GM19452 (cell line): ENCODE measurements at regions not wholly inside any gene's neighbourhood (a gene's known extent, or its start where the extent isn't known, plus 50 kb on each side); places are given as distances from the start of the nearest gene placed in this dataset.
"Not testable (repeated sequence)": the region's sequence is repeated elsewhere in the genome, so short reads cannot be mapped to it uniquely, and the experiment has no call there.

Experiments
- ATAC-seq: cut with Tn5 transposase; IDR thresholded peaks from one replicate; pipeline ENCODE4 v1.9.1; 2021; ENCODE audit not compliant: unreplicated experiment

DNA sequence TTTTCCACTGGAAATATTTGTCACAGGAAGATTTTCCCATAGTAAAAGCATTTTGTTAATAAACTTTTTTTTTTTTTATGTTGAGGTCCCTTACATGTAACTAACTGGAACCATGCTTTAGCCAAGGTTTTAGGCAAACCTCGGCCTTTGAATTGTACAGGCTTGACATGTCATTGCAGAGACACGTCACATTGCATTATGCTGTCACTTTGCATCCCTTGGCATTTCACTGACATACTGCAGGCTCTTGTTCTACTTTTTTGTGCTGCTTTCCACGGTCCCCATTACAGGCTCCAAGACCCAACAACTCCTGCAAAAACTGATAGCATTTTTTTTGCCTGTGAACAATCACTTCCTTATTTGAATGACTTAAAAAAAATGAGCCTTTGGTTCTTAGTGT lies 724.3 kb downstream of the TTLL7 start:
- ATAC-seq: not testable (repeated sequence)

DNA sequence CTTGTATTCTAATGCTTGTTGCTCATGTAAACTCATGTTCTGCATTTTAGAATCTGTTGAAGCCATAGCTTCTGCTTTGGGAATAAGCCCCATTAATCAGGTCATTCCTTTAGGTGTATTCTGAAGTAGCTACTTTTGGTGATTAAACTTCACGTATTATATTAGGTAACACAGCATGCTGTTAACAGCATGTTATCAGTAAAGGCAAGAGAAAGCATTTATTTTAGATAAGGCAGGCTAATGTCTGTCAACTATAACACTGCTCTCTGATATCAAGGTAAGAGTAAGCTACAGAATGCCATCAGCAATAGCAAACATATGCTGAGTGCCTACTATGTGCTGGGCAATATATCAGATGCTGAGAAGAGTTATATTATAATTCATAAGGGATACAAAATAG lies 726.4 kb downstream of the TTLL7 start:
- ATAC-seq: not testable (repeated sequence)

DNA sequence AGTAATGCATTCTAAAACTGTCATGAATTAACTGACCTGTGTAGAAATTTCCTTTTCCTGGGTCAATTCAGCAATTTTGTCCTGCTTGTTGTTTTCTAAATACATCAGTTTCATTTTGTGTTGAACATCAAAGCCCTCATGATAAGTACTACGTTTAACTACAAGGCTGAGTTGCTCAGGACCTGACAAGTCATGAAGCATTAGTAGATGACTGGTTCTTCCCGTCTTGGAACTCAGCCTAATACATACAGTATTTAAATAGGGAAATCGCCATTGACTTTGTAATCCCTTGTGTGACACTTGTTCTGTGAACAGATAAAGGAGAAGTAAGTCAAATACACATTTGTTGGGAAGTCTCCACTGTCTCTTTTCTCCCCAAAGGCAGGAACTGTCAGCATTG lies 727.1 kb downstream of the TTLL7 start:
- ATAC-seq: not testable (repeated sequence)

DNA sequence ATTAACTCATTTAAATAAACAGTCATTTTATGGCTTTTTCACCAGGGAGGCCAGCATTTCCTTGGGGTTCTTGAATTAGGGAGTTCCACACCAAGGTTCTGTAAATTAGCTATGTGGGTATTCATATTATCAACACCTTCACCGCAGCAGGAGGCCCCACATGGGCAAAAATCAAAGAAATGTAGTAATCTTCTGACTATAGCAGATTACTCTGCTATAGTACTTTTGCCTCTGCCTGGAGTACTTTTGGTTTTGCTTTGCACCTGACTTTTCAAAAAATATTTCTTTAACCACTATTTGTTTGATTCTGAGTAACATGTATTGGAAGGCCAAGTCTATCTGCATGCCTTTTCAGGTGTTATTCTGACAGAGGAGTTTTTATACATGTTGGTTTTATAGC lies 728.1 kb downstream of the TTLL7 start:
- not testable (repeated sequence) for ATAC-seq

DNA sequence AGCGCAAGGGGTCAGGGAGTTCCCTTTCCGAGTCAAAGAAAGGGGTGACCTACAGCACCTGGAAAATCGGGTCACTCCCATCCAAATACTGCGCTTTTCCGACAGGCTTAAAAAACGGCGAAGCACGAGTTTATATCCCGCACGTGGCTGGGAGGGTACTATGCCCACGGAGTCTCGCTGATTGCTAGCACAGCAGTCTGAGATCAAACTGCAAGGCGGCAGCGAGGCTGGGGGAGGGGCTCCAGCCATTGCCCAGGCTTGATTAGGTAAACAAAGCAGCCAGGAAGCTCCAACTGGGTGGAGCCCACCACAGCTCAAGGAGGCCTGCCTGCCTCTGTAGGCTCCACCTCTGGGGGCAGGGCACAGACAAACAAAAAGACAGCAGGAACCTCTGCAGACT lies 735.1 kb downstream of the TTLL7 start:
- not testable (repeated sequence) for ATAC-seq

DNA sequence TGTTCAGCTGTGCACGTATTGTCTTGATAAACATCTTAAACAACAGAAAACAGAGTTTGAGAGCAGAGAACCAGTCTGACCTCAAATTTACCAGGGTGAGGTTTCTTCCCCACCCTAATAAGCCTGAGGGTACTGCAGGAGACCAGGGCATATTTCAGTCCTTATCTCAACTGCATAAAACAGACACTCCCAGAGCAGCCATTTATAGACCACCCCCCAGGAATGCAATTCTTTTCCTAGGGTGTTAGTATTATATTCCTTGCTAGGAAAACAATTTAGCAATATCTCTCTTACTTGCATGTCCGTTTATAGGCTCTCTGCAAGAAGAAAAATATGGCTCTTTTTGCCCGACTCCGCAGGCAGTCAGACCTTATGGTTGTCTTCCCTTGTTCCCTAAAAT lies 747.2 kb downstream of the TTLL7 start:
- ATAC-seq: not testable (repeated sequence)

DNA sequence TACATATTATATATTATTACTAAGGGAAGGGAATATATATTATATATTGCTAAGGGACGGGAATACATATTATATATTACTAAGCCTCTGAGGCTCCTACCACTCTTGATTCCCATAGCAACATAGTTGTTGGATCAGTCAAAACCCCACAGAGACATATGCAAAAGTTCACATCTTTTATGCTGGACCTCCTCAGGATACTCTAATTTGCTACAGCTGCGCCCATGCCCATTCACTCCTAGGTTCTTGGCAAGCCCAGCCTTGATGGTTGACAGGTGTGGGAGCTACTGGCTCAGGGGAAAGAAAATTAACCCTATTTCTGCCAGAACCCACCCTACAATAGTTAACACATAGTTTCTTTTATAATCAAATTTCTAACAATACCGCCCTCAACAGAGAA lies 752.2 kb downstream of the TTLL7 start:
- not testable (repeated sequence) for ATAC-seq

DNA sequence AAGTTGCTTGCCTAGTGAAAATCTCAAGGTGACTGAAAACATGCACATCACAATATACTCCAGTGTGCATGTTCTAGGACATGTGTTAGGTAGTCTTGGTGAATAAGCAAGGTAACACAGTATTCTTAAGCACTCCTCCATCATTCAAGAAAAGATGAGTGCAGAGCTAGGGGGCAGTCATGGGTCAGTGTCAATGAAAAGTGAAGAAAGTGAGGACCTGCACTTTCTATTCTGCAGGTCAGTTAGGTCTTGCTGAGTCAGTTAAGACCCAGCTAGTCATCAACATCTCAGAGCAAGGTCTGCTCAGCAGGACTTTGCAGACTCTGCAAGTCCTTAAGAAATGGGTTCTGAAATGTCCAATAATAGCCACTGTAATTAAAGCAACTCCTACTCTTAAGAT lies 754.1 kb downstream of the TTLL7 start:
- ATAC-seq: not testable (repeated sequence)

DNA sequence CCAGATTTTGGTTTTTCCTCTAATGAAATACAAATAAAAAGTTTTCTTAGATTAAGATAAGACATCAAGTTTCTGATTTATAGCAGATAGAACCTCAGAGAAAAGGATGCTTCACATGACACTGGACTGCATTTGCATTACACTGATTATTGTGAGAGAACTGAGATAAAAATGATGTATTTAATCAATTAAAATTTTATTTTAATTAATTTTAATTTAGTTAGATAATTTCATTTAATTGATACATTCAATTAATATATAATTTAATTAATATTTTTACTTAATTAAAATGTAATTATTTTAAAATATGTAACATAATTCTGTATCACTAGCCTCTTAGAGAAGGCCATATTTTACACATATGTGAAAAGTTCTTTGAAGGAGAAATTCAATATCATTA lies 759.4 kb downstream of the TTLL7 start:
- not testable (repeated sequence) for ATAC-seq

DNA sequence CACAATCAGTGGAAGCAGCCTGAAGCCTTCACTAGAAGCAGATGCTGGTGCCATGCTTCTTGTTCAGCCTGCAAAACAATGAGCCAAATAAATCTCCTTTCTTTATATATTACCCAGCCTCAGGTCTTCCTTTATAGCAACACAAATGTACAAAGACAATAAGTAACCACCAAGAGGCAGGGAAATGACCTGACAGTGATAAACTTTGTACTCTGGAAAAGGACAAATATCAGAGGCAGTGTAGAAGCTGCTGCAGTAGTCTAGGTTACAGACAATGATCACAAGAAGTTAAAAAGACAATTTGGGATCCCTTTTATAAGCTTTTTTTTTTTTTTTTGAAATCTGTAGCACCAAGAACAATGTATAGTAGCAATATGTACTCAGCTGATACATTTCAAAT lies 760.3 kb downstream of the TTLL7 start:
- ATAC-seq: not testable (repeated sequence)

DNA sequence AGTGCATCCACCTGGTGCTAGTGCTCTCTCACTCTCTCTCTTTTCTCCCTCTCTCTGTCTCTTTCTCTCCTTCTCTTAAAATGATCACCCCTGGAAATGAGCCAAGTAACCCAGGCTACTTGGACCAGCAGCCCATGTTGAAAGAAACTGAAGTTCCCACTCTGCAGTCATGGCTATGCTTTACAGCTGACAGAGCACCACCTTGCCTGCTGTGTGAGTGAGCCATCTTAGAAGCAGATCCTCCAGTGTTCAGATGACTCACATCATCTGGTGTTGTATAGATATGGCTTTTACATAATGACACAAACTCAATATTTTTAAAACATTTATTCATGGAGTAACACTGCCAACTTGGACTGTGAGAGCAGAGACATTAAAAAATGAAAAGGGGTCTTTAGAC lies 779.1 kb downstream of the TTLL7 start:
- ATAC-seq: not testable (repeated sequence)

DNA sequence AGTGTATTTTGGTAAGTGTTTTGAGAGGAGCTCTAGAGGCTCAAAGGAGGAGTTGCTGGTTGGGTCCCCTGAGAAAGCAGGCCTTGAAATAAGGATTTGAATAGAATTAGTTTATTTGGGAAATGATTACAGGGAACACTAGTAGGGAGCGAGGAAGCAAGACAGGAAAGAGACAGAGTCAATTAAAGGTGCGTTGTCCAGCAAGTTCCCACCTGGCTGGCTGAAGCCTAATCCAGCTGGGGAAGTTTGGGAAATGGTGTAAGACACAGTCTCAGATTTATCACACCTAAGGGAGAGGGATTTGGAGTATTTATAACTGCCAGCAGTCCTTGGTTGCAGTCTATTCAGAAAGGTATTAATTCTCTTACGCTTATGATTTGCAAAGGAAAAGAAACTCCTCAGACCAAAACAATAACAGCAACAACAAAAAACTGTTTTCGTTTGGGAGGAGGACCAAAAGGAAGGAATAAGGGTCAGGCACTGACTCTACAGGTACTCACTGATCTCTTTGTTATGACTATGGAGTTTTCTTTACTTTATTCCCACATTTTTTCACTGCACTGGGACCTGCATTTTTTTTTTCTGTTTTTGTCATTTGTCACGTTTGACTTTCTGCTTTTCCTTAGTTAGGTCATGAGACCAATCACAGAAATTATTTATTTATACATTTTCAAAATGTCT lies 780.8 kb downstream of the TTLL7 start:
- not testable (repeated sequence) for ATAC-seq

DNA sequence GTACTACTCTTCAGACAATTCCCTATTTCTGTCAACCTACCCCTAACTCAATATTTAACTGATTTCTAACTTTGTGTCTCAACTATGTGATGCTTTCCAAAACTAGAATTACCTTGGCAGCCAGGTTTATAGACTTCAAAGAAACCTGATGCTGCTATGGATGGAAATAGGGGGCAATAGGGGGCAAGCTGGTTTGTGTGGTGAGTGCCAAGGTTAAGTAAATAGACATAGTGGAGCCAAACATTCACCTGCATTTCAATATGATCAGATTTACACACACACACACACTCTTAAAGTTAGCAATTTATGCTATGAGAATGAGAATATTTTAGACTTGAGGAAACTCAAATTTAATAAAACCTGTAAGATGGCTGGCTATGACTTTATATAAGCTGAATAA lies 784.6 kb downstream of the TTLL7 start:
- not testable (repeated sequence) for ATAC-seq

DNA sequence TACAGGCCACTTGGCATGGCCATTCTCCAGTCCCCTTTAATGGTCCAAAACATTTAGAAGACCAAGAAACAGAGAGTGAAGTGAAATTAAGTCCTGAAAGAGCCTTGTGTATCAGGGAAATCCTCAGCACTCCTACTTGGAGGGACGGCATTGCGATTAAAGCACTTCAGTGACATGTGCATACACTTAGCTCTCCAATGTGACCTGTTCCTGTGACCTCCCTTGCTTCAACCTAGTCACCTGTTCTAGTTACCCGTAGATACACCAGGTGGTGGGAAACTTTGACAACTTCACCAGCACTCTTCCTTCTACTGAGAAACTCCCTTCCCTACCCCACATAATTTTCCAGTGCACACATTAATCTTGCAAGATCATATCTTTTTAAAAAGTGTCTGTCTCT lies 785.3 kb downstream of the TTLL7 start:
- ATAC-seq: not testable (repeated sequence)

DNA sequence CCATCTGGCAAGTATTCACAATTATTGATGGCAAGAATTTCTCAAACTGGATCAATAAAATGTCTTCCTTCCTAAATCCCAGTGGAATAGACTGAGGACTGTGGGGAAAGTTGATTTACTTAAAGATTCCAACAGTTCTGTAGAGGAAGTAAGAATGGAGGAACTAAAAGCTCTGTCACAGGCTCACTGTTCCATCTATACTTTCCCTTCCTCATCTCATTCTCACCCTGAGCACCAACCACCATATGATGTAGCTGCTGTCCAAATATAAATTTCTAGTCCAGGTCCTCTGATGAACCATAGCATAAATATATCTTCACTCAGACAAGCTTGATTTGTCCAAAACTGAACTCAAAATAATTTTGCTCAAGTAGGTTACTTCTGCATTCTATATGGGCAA lies 786.9 kb downstream of the TTLL7 start:
- not testable (repeated sequence) for ATAC-seq

DNA sequence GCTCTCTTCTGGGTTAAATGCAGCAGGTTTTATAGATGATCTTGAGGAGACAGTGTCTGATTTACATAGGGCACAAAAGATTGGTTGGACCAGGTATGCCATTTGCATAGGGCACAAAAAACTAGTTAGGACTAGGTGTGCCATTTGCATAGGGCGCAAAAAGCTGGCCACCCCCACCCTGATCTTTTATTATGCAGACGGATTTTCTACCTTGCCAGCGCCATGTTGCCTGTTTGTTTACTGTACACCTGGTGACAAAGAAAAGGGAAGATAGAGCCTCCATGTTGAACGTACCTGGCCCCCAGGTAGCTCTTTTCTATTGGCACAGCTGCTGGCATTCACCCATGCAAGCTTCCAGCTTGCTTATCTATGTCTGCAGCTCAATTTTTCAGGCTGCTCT lies 790.4 kb downstream of the TTLL7 start:
- not testable (repeated sequence) for ATAC-seq

DNA sequence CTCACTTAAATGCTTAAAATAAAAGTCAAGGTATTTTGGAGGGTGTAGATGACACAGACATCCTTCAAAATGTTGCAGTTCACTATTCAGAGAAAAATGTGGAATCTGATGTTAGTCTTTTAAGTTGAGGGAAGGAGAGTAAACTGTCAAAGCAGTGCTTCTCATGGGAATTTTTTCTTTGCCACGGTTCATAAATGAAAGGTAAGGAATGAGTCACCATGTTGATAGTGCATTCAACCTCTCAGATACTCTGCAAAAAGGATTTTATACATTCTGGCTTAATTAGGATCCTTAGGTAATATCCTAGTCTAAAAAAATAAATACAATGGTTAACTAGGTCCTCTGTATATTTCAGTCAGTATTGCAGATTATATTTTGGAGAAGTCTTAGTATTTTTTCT lies 804.3 kb downstream of the TTLL7 start:
- not testable (repeated sequence) for ATAC-seq

DNA sequence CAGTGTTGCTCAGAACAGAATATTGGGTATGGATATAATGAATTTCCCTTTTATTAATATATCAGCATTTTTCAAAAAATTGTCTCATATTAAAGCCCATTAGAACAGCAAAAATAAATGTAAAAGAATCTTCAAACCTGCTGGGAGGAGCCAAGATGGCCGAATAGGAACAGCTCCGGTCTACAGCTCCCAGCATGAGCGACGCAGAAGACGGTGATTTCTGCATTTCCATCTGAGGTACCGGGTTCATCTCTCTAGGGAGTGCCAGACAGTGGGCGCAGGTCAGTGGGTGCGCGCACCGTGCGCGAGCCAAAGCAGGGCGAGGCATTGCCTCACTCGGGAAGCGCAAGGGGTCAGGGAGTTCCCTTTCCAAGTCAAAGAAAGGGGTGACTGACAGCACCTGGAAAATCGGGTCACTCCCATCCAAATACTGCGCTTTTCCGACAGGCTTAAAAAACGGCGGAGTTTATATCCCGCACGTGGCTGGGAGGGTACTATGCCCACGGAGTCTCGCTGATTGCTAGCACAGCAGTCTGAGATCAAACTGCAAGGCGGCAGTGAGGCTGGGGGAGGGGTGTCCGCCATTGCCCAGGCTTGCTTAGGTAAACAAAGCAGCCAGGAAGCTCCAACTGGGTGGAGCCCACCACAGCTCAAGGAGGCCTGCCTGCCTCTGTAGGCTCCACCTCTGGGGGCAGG lies 816.8 kb downstream of the TTLL7 start:
- not testable (repeated sequence) for ATAC-seq

DNA sequence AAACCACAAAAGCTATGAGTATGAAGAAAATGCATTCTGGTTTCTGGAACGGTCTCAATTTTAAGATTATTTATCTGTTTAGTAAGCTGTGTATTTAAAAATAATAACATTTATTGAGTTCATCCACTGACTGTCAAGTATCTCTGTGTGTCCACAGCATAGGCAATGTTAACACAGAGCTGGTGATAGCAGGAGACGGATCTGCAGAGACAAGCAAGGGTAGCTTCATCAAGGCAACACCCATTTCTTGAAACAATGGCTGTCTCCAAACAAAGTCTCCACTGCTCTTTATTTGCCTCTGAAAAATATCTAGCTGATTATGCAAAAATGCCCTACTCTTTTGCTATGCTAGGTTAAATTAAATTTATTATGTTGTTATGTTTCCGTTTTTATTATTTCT lies 818.3 kb downstream of the TTLL7 start:
- not testable (repeated sequence) for ATAC-seq

DNA sequence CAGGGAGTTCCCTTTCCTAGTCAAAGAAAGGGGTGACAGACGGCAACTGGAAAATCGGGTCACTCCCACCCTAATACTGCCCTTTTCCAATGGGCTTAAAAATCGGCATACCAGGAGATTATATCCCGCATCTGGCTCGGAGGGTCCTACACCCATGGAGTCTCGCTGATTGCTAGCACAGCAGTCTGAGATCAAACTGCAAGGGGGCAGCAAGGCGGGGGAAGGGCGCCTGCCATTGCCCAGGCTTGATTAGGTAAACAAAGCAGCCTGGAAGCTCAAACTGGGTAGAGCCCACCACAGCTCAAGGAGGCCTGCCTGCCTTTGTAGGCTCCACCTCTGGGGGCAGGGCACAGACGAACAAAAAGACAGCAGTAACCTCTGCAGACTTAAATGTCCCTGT lies 831.3 kb downstream of the TTLL7 start:
- not testable (repeated sequence) for ATAC-seq

DNA sequence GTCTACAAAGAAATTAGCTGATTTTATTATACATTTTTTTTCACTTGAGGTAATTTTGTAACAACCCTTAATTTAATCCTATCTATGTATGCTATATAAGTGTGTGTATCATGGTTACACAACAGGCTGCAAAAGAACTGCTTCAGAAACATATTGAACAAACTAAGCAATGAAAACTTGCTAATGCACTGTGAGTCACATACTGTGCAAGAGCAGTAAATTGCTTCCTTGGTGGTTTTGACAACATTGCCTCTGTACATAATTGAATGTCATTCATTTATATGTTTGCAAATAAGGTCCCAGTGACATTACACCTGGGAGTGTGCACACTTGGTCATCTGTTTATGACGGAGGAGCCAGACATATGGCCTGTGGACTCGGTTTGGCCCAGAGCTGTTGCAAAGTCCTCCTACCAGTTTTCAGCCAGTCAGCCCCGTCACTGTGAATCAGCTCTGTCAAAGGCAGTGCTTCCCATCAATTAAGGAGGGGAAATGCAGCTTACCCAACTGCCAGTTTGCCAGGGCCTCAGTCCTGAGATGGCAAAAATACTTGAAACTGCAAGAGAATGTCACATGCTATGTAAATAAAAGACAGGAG lies 835.0 kb downstream of the TTLL7 start:
- ATAC-seq: not testable (repeated sequence)

DNA sequence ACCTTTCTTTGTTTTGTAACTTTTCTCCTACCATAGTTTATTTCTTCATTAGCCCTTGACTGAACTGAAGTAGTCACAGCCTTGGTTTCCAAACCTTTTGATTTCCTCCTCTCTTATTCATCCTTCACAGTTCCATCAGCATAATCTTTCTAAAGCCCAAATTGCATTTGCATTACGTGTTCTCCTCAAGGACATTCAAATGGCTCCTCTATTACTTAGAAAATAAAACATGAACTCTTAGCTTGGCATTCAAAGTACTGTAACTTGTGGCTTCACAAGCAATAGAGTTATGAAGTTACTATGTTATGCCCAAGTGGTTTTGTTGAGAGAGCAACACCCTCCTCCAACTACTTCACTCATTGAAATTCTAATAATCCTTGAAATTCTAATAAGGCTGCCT lies 840.0 kb downstream of the TTLL7 start:
- ATAC-seq: not testable (repeated sequence)
